Panc1 (cell line): ENCODE measurements at regions not wholly inside any gene's neighbourhood (a gene's known extent, or its start where the extent isn't known, plus 50 kb on each side); places are given as distances from the start of the nearest gene placed in this dataset.

ENCODE experiments used
- ATAC-seq: fragments of 200-7000 bp; cut with Tn5 transposase; 2 replicates; pipeline ENCODE4 v1.9.1; 2020; ENCODE audit warnings: mild to moderate bottlenecking, moderate library complexity
- BruUV-seq: library from RNA; stranded (reverse); fragments of 400-500 nt; replicated peaks from 2 replicates; lab custom pipeline; 2021; lab: Mats Ljungman, UMichigan
- CTCF ChIA-PET: fragments of 300-600 bp; sonication (Branson Sonifier 250); formaldehyde crosslinking; loops from one replicate; lab custom pipeline; 2022; ENCODE audit warnings: antibody characterized with exemption; lab: Charles Lee
- POLR2A ChIA-PET: fragments of 300-600 bp; sonication (Branson Sonifier 250); formaldehyde crosslinking; loops from one replicate; lab custom pipeline; 2022; ENCODE audit warnings: antibody characterized with exemption; lab: Charles Lee
- DNase-seq: peaks from one replicate; pipeline ENCODE4 v3.0.0-alpha.2; 2010; ENCODE audit warnings: low read depth, low spot score
- H3K27ac ChIP-seq: 2 replicates; pipeline ENCODE4 v1.5.1; 2011; ENCODE audit warnings: mild to moderate bottlenecking, low read length, inconsistent platforms
- H3K27me3 ChIP-seq: fragments of 200-500 bp; sonication (Bioruptor generic); 2 replicates; pipeline ENCODE4 v1.6.0; 2014; ENCODE audit warnings: low read length, inconsistent platforms; ENCODE audit not compliant: control insufficient read depth, insufficient read depth
- H3K36me3 ChIP-seq: fragments of 200-500 bp; sonication (Bioruptor generic); 2 replicates; pipeline ENCODE4 v1.5.1; 2014; ENCODE audit warnings: inconsistent platforms, mild to moderate bottlenecking, low read length, moderate library complexity; ENCODE audit not compliant: control insufficient read depth, insufficient read depth
- H3K4me1 ChIP-seq: 2 replicates; pipeline ENCODE4 v1.5.1; 2011; ENCODE audit warnings: inconsistent platforms, mild to moderate bottlenecking, low read length, moderate library complexity; ENCODE audit not compliant: control insufficient read depth, insufficient read depth
- H3K4me3 ChIP-seq, 2 experiments: 2 replicates each; pipeline ENCODE4 v1.5.1; 2011 to 2012; ENCODE audit warnings: low read depth in 2 of 2, low read length in 2 of 2, mild to moderate bottlenecking in 2 of 2, inconsistent platforms in 1 of 2, moderate library complexity in 1 of 2
- H3K9me3 ChIP-seq: fragments of 200-500 bp; sonication (Bioruptor generic); 2 replicates; pipeline ENCODE4 v1.5.1; 2014; ENCODE audit warnings: low read depth, mild to moderate bottlenecking, inconsistent platforms, low read length, moderate library complexity; ENCODE audit not compliant: control insufficient read depth, insufficient read depth
- CTCF ChIP-seq: fragments of 450-650 bp; IDR thresholded peaks from 2 replicates; pipeline ENCODE4 v1.5.1; 2017; ENCODE audit warnings: mild to moderate bottlenecking
- POLR2AphosphoS5 ChIP-seq: IDR thresholded peaks from 2 replicates; pipeline ENCODE4 v1.6.1; 2012; ENCODE audit warnings: mild to moderate bottlenecking, low read depth, low read length, moderate library complexity
- REST ChIP-seq, 2 experiments: IDR thresholded peaks; 2 replicates each; pipeline ENCODE4 v1.6.1; 2011 to 2012; ENCODE audit warnings: low read depth in 2 of 2, control low read depth in 1 of 2, low read length in 1 of 2, mild to moderate bottlenecking in 1 of 2, moderate library complexity in 1 of 2; ENCODE audit not compliant: insufficient read depth in 1 of 2
- SIN3A ChIP-seq: IDR thresholded peaks from 2 replicates; pipeline ENCODE4 v1.6.1; 2012; ENCODE audit warnings: low read depth, mild to moderate bottlenecking, low read length, moderate library complexity, borderline replicate concordance; ENCODE audit not compliant: insufficient read depth
- TCF7L2 ChIP-seq: IDR thresholded peaks from 2 replicates; pipeline ENCODE4 v1.6.1; 2011; ENCODE audit warnings: mild to moderate bottlenecking, low read depth, low read length, inconsistent platforms
- in situ Hi-C: cut with HindIII; loops from 2 replicates; pipeline ENCODE4 v1.10.0; 2016; ENCODE audit warnings: low sequenced_read_pairs, low pct_unique_long_range_greater_than_20kb
- intact Hi-C: fragments of 100-400 bp; cut with micrococcal nuclease; formaldehyde crosslinking; loops from one replicate; pipeline ENCODE4 v1.10.0; 2022; ENCODE audit not compliant: unreplicated experiment

GRCh38 chr18:64994370-64994769 is 756.4 kb upstream of the CDH7 start:
- Histone ChIP-seq H3K4me1 (no peaks in the 10 kb centered on the region), H3K27me3 (no peaks in the 10 kb centered on the region), H3K36me3 (no peaks in the 10 kb centered on the region), H3K4me3 (no peak overlapping the region), H3K9me3 (no peaks in the 10 kb centered on the region), H3K27ac (no peak overlapping the region)
- intact Hi-C loops (no loop called here), in situ Hi-C loops (no loop called here)
- CTCF ChIA-PET: no interaction called here
- no TSS peak for BruUV-seq
- POLR2A ChIA-PET: no interaction called here
- ATAC-seq: no peak
- TF ChIP-seq CTCF (no peak), REST (IDR thresholded peaks at IDR 0.05; ENCODE audit: insufficient read depth in 1 of 2, low read depth in 2 of 2, low read length in 1 of 2) (no peak), SIN3A (no peak), TCF7L2 (no peak), POLR2AphosphoS5 (no peak)
- DNase-seq: no peak

- Histone ChIP-seq H3K27me3 (no peaks in the 10 kb centered on the region), H3K4me1 (no peaks in the 10 kb centered on the region), H3K9me3 (no peaks in the 10 kb centered on the region), H3K4me3 (no peak overlapping the region), H3K36me3 (no peaks in the 10 kb centered on the region), H3K27ac (no peak overlapping the region)
- ChIA-PET CTCF (no interaction called here), POLR2A (no interaction called here)
- in situ Hi-C loops (no loop called here), intact Hi-C loops (no loop called here)
- ATAC-seq (no peak), DNase-seq (no peak)
- TF ChIP-seq SIN3A: no peak
- no peak for TF ChIP-seq POLR2AphosphoS5
- TF ChIP-seq CTCF: no peak
- no peak for TF ChIP-seq REST (IDR thresholded peaks at IDR 0.05; ENCODE audit: insufficient read depth in 1 of 2, low read depth in 2 of 2, low read length in 1 of 2)
- TF ChIP-seq TCF7L2: no peak
- no TSS peak for BruUV-seq
These were observed 757.1 kb upstream of the CDH7 start for GRCh38 chr18:64993695-64994094.
